ENCODE measurements at regions not wholly inside any gene's neighbourhood (a gene's known extent, or its start where the extent isn't known, plus 50 kb on each side); places are given as distances from the start of the nearest gene placed in this dataset.

DNA sequence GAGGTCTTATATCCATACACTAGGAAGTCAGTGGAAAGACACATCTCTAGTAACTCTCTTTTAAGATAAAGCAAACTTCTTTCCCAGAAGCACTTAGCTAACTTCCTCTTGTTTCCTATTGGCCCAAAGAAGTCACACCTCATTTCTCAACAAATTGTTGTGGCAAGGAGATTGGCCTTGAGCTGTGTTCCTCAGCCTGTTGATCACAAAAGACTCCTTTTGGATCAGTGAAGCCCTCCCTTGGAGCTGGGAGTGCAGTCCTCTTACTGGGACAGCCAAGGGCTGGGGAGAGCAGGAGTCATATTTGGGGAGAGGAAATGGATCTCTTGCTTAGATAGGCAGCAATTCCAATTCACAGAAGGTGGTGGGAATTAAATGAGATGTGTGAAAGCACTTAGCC is 51.2 kb upstream of the DAPL1 start:
- POLR2A ChIA-PET, result no interaction called here
- no peak overlapping the region for H2AFZ ChIP-seq (ENCODE audit: low read depth, low read length)

GRCh38 chr2:158745067-158745865 is 49.9 kb upstream of the DAPL1 start:
- no peaks in the 10 kb centered on the region for H3K9me1 ChIP-seq (replicated peaks; ENCODE audit: control insufficient read depth, extremely low read depth, insufficient read depth, low read length)
- no peaks in the 10 kb centered on the region for H3K9me3 ChIP-seq (replicated peaks; ENCODE audit: control insufficient read depth, insufficient read depth, low read length)
- no peaks in the 10 kb centered on the region for H4K20me1 ChIP-seq (replicated peaks; ENCODE audit: control insufficient read depth, extremely low read depth, insufficient read depth, low read length)
- BruUV-seq (replicated peaks), result no TSS peak
- DNase-seq (ENCODE audit: low read depth, low spot score), result peak; percentile 80
- H3K79me2 ChIP-seq (ENCODE audit: control insufficient read depth, insufficient read depth, low read length), result no peaks in the 10 kb centered on the region
- H3K36me3 ChIP-seq (ENCODE audit: control insufficient read depth in 2 of 2, extremely low read depth in 1 of 2, insufficient read depth in 2 of 2, low read length in 2 of 2), result no peaks in the 10 kb centered on the region
- H3K4me2 ChIP-seq (ENCODE audit: insufficient read depth, low read length), result no peak overlapping the region
- H2AFZ ChIP-seq (ENCODE audit: low read depth, low read length), result no peak overlapping the region
- H3K4me3 ChIP-seq (replicated peaks in 1 of 3; ENCODE audit: insufficient read depth in 1 of 3, low read depth in 1 of 3, low read length in 3 of 3), result no peak overlapping the region
- intact Hi-C loops (cut with micrococcal nuclease) (loop anchor here (1.0 to 2.0 kb wide), 6 partner anchors 28 to 720 kb away; partner anchors contain the start of genes CCDC148 and PKP4), dilution Hi-C loops (cut with MboI; ENCODE audit: extremely low pct_ligation_motif_present, low sequenced_read_pairs) (no loop called here)
- H3K9ac ChIP-seq (replicated peaks; ENCODE audit: extremely low read depth, insufficient read depth, low read length), result no peak overlapping the region
- peaks cover 23 to 28% of the 10 kb centered on the region in 2 experiments for H3K27me3 ChIP-seq (ENCODE audit: control insufficient read depth in 2 of 2, insufficient read depth in 2 of 2, low read length in 2 of 2)
- ChIA-PET POLR2A (interaction anchor here (0.6 kb wide), 1 partner anchor 77 kb away, joined by 3 read pairs; no protein-coding TSS in a partner anchor), CTCF (interaction anchor here (0.6 to 7.9 kb wide), 55 partner anchors 9 to 1253 kb away, joined by 3 to 143 read pairs (median 4); partner anchors contain the start of genes CCDC148 and PKP4)
- peaks cover 3% of the 10 kb centered on the region for H3K4me1 ChIP-seq (ENCODE audit: control insufficient read depth, extremely low read depth, insufficient read depth, low read length)
- TF ChIP-seq POLR2A (IDR thresholded peaks at IDR 0.05; ENCODE audit: low read depth, low read length) (no peak), EZH2 (IDR thresholded peaks at IDR 0.05; ENCODE audit: borderline replicate concordance, low read depth, low read length, severe bottlenecking) (peak; percentile 23), CTCF (IDR thresholded peaks at IDR 0.05; ENCODE audit: extremely low read depth in 1 of 2, insufficient read depth in 1 of 2, low read depth in 1 of 2, low read length in 2 of 2) (peak; percentile 46 to 53), GATA2 (IDR thresholded peaks at IDR 0.05; ENCODE audit: insufficient read depth, insufficient read length, low read depth, low read length) (no peak), JUN (IDR thresholded peaks at IDR 0.05; ENCODE audit: borderline replicate concordance, insufficient read depth, insufficient read length, low read depth) (no peak), MYC (IDR thresholded peaks at IDR 0.05; ENCODE audit: low read depth, low read length) (no peak), FOS (IDR thresholded peaks at IDR 0.05; ENCODE audit: borderline replicate concordance, insufficient read depth, low read length) (no peak)
- TF ChIP-seq, protein P1, sequence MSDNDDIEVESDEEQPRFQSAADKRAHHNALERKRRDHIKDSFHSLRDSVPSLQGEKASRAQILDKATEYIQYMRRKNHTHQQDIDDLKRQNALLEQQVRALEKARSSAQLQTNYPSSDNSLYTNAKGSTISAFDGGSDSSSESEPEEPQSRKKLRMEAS (IDR thresholded peaks at IDR 0.05; ENCODE audit: insufficient read depth, insufficient read length), result no peak
- H3K27ac ChIP-seq (ENCODE audit: insufficient read depth, low read depth, low read length), result no peak overlapping the region
- peak; percentile 85 for FAIRE-seq

More for the DNA sequence above, 51.2 kb upstream of the DAPL1 start:
- DNase-seq (ENCODE audit: low read depth, low spot score) (no peak), FAIRE-seq (no peak)
- no peak overlapping the region for H3K4me3 ChIP-seq (replicated peaks in 1 of 3; ENCODE audit: insufficient read depth in 1 of 3, low read depth in 1 of 3, low read length in 3 of 3)
- H3K4me2 ChIP-seq (ENCODE audit: insufficient read depth, low read length), result no peak overlapping the region
- H3K36me3 ChIP-seq (ENCODE audit: control insufficient read depth in 2 of 2, extremely low read depth in 1 of 2, insufficient read depth in 2 of 2, low read length in 2 of 2), result no peaks in the 10 kb centered on the region
- no peaks in the 10 kb centered on the region for H3K79me2 ChIP-seq (ENCODE audit: control insufficient read depth, insufficient read depth, low read length)
- no peak overlapping the region for H3K27ac ChIP-seq (ENCODE audit: insufficient read depth, low read depth, low read length)
- no peak overlapping the region for H3K9ac ChIP-seq (replicated peaks; ENCODE audit: extremely low read depth, insufficient read depth, low read length)
- intact Hi-C loops (cut with micrococcal nuclease) (loop anchor here (2.0 kb wide), 2 partner anchors 27 to 719 kb away; no protein-coding TSS in a partner anchor), dilution Hi-C loops (cut with MboI; ENCODE audit: extremely low pct_ligation_motif_present, low sequenced_read_pairs) (no loop called here)
- peaks cover 18 to 21% of the 10 kb centered on the region in 2 experiments for H3K27me3 ChIP-seq (ENCODE audit: control insufficient read depth in 2 of 2, insufficient read depth in 2 of 2, low read length in 2 of 2)
- H3K9me1 ChIP-seq (replicated peaks; ENCODE audit: control insufficient read depth, extremely low read depth, insufficient read depth, low read length), result no peaks in the 10 kb centered on the region
- no peaks in the 10 kb centered on the region for H3K9me3 ChIP-seq (replicated peaks; ENCODE audit: control insufficient read depth, insufficient read depth, low read length)
- no peak for TF ChIP-seq JUN (IDR thresholded peaks at IDR 0.05; ENCODE audit: borderline replicate concordance, insufficient read depth, insufficient read length, low read depth)
- H3K4me1 ChIP-seq (ENCODE audit: control insufficient read depth, extremely low read depth, insufficient read depth, low read length), result peaks cover 3% of the 10 kb centered on the region
- CTCF ChIA-PET, result interaction anchor here (0.9 to 7.9 kb wide), 7 partner anchors 10 to 1247 kb away, joined by 3 to 143 read pairs (median 30); partner anchors contain the start of genes CCDC148 and PKP4
- H4K20me1 ChIP-seq (replicated peaks; ENCODE audit: control insufficient read depth, extremely low read depth, insufficient read depth, low read length), result no peaks in the 10 kb centered on the region
- BruUV-seq (replicated peaks), result no TSS peak

Data from endothelial cell of umbilical vein (primary cell).